RWPE1 (cell line): ENCODE measurements at regions not wholly inside any gene's neighbourhood (a gene's known extent, or its start where the extent isn't known, plus 50 kb on each side); places are given as distances from the start of the nearest gene placed in this dataset.

Experiments
- CTCF ChIA-PET: fragments of 350-600 bp; sonication (Branson Sonifier 250); formaldehyde crosslinking; extraction: SDS; loops from one replicate; lab custom pipeline; 2021; lab: Yijun Ruan, JAX
- POLR2A ChIA-PET: fragments of 400-600 bp; formaldehyde crosslinking; extraction: SDS; loops from one replicate; lab custom pipeline; 2020; ENCODE audit warnings: antibody characterized with exemption; ENCODE audit not compliant: low non-redundant PET; lab: Yijun Ruan, JAX
- DNase-seq: peaks from one replicate; pipeline ENCODE4 v3.0.0; 2012; ENCODE audit warnings: low spot score
- H3K27ac ChIP-seq: fragments of 450-650 bp; 2 replicates; pipeline ENCODE4 v1.5.1; 2017
- CTCF ChIP-seq: fragments of 450-650 bp; conservative IDR thresholded peaks from 2 replicates; pipeline ENCODE4 v1.5.1; 2017; ENCODE audit warnings: low read depth, mild to moderate bottlenecking

- ChIA-PET CTCF (interaction anchor here (0.7 kb wide), 1 partner anchor 86 kb away, joined by 3 read pairs; no protein-coding TSS in a partner anchor), POLR2A (no interaction called here)
- DNase-seq = no peak
- TF ChIP-seq CTCF = no peak
- H3K27ac ChIP-seq = no peak overlapping the region
Observed at GRCh38 chr20:48275286-48276020, 490.2 kb upstream of the SULF2 start.

- CTCF ChIA-PET = interaction anchor here (0.5 to 1.2 kb wide), 3 partner anchors 8 to 25 kb away, joined by 3 to 4 read pairs (median 4); no protein-coding TSS in a partner anchor
- TF ChIP-seq CTCF = no peak
- DNase-seq = no peak
- POLR2A ChIA-PET = no interaction called here
- H3K27ac ChIP-seq = no peak overlapping the region
Observed at GRCh38 chr20:48273843-48274242, 488.6 kb upstream of the SULF2 start.

GRCh38 chr20:48270885-48271284, 485.6 kb upstream of the SULF2 start:
- ChIA-PET POLR2A (no interaction called here), CTCF (no interaction called here)
- no peak overlapping the region for H3K27ac ChIP-seq
- no peak for DNase-seq
- no peak for TF ChIP-seq CTCF

GRCh38 chr20:48267860-48268633, 482.8 kb upstream of the SULF2 start:
- no peak for DNase-seq
- no peak for TF ChIP-seq CTCF
- ChIA-PET POLR2A (no interaction called here), CTCF (interaction anchor here (0.5 kb wide), 1 partner anchor 646 kb away, joined by 3 read pairs; no protein-coding TSS in a partner anchor)
- H3K27ac ChIP-seq = no peak overlapping the region

GRCh38 chr20:48266571-48266970, 481.3 kb upstream of the SULF2 start:
- POLR2A ChIA-PET = no interaction called here
- DNase-seq = no peak
- H3K27ac ChIP-seq = no peak overlapping the region
- CTCF ChIA-PET = interaction anchor here (0.6 kb wide), 1 partner anchor 482 kb away, joined by 3 read pairs; no protein-coding TSS in a partner anchor
- TF ChIP-seq CTCF = no peak

- no peak for TF ChIP-seq CTCF
- CTCF ChIA-PET = interaction anchor here (0.7 kb wide), 1 partner anchor 8 kb away, joined by 3 read pairs; no protein-coding TSS in a partner anchor
- H3K27ac ChIP-seq = no peak overlapping the region
- POLR2A ChIA-PET = no interaction called here
- DNase-seq = no peak
Observed at GRCh38 chr20:48265791-48266190, 480.5 kb upstream of the SULF2 start.
